ENCODE measurements at regions not wholly inside any gene's neighbourhood (a gene's known extent, or its start where the extent isn't known, plus 50 kb on each side); places are given as distances from the start of the nearest gene placed in this dataset.

DNA sequence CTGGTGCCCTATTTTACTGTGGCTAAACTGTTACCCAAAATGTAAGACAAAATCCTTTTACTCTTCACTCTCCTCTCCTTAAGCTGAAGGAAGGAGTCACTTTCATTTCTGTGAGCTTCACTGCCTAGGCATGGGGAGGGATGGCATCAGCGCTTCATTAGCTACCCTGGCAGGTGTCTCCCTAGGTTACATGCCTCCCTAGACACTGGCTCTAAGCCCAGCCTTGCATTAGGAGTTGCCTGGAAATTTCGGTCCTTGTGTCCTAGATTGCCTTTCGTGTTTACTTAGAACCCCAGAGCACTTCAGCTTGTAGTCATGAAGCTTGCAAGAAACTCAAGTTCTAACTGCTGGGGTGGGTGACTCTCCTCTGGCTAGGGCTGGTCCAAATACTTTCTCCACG lies 520.5 kb upstream of the STXBP6 start:
- H3K27me3 ChIP-seq (ENCODE audit: control insufficient read depth, insufficient read depth, low read length) = no peaks in the 10 kb centered on the region
- ChIA-PET POLR2A (no interaction called here), CTCF (no interaction called here)
- H3K4me3 ChIP-seq (ENCODE audit: low read depth, low read length) = no peak overlapping the region
- DNase-seq (ENCODE audit: low read depth) = no peak
- TF ChIP-seq, protein P1, sequence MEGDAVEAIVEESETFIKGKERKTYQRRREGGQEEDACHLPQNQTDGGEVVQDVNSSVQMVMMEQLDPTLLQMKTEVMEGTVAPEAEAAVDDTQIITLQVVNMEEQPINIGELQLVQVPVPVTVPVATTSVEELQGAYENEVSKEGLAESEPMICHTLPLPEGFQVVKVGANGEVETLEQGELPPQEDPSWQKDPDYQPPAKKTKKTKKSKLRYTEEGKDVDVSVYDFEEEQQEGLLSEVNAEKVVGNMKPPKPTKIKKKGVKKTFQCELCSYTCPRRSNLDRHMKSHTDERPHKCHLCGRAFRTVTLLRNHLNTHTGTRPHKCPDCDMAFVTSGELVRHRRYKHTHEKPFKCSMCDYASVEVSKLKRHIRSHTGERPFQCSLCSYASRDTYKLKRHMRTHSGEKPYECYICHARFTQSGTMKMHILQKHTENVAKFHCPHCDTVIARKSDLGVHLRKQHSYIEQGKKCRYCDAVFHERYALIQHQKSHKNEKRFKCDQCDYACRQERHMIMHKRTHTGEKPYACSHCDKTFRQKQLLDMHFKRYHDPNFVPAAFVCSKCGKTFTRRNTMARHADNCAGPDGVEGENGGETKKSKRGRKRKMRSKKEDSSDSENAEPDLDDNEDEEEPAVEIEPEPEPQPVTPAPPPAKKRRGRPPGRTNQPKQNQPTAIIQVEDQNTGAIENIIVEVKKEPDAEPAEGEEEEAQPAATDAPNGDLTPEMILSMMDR (IDR thresholded peaks at IDR 0.05; ENCODE audit: insufficient read depth, low read depth, low read length) = no peak
- H3K36me3 ChIP-seq (ENCODE audit: control insufficient read depth, insufficient read depth, low read length) = no peaks in the 10 kb centered on the region

DNA sequence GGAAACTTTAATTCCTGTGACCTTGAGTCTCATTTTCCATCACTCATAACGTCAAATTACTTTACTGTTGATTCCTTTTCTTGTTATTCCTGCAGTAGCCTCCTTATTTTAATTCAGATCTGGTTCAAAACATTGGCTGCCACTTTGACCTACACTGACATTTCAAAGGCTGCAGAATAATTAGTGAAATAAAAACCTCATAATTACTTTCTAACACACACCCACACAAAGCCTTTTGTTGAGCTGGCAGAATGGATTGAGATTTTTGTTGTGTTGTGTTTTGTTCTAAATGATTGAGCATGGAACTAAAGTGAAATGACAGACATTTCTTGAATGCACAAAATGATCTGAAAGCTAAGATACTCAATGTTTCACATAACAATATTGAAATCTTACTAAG lies 507.5 kb upstream of the STXBP6 start:
- Histone ChIP-seq H3K27me3 (ENCODE audit: control insufficient read depth, insufficient read depth, low read length) (no peaks in the 10 kb centered on the region), H3K36me3 (ENCODE audit: control insufficient read depth, insufficient read depth, low read length) (no peaks in the 10 kb centered on the region), H3K4me3 (ENCODE audit: low read depth, low read length) (no peak overlapping the region)
- DNase-seq (ENCODE audit: low read depth) = no peak
- CTCF ChIA-PET = no interaction called here
- POLR2A ChIA-PET = no interaction called here
- TF ChIP-seq, protein P1 (IDR thresholded peaks at IDR 0.05; ENCODE audit: insufficient read depth, low read depth, low read length) = no peak

DNA sequence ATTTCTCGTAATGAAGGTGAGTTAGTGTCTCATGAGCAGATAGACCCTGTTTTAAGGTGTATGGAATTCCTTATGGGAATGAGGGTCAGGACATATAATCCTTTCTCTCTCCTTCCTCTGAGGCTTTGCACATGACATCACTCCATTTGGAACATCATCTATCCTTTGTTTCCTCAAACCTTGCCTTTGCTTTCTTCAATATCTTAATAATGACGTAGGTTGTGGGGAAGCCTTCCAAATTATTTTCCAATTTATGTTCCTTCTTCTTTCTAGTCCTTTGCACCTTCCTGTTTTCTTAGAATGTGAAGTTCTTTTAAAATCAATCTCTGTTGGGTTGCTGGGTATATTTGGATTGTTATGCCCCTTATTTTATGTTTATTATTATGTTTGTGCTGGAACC lies 502.9 kb upstream of the STXBP6 start:
- no peak for DNase-seq (ENCODE audit: low read depth)
- Histone ChIP-seq H3K4me3 (ENCODE audit: low read depth, low read length) (no peak overlapping the region), H3K36me3 (ENCODE audit: control insufficient read depth, insufficient read depth, low read length) (no peaks in the 10 kb centered on the region), H3K27me3 (ENCODE audit: control insufficient read depth, insufficient read depth, low read length) (no peaks in the 10 kb centered on the region)
- TF ChIP-seq, protein P1 (IDR thresholded peaks at IDR 0.05; ENCODE audit: insufficient read depth, low read depth, low read length) = no peak
- ChIA-PET CTCF (no interaction called here), POLR2A (no interaction called here)

DNA sequence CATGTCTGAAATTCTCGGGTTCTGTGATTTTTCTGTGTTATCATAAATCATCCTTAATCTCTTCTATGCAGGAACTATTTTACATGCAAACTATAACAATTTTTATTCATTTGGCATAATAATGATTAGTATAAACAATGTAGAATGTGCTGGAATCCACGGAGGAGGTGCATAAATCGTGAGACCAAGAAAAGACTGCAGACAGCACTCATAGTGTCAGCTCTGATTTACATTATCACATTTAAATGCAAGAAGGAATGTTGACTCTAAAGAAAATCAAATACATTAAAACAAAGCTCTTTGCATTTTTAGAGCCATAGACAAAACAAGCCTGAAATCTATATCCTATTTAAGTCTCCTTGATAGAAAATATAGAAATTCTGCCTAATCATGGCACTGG lies 501.7 kb upstream of the STXBP6 start:
- Histone ChIP-seq H3K36me3 (ENCODE audit: control insufficient read depth, insufficient read depth, low read length) (no peaks in the 10 kb centered on the region), H3K27me3 (ENCODE audit: control insufficient read depth, insufficient read depth, low read length) (no peaks in the 10 kb centered on the region), H3K4me3 (ENCODE audit: low read depth, low read length) (no peak overlapping the region)
- no peak for DNase-seq (ENCODE audit: low read depth)
- TF ChIP-seq, protein P1 (IDR thresholded peaks at IDR 0.05; ENCODE audit: insufficient read depth, low read depth, low read length) = no peak
- POLR2A ChIA-PET = no interaction called here
- CTCF ChIA-PET = no interaction called here

DNA sequence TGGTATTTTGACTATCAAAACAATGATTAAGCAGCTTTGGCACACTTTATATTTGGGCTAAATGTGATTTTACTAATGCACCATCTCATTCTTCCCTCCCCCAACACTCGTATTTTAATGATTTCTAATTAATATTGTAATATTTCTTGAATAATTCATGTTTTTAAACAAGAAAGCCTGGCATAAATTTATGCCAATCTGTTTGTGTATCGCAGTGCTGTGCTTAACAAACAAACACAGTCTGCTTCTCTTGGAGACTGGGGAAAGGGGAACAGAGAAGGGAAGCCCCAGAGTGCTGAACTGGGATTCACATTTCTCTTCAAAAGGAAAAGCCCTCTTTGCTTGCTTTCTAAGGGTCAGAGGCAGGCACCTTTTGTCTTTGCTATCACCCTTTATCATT lies 496.9 kb upstream of the STXBP6 start:
- TF ChIP-seq, protein P1 (IDR thresholded peaks at IDR 0.05; ENCODE audit: insufficient read depth, low read depth, low read length) = no peak
- DNase-seq (ENCODE audit: low read depth) = no peak
- no peaks in the 10 kb centered on the region for H3K36me3 ChIP-seq (ENCODE audit: control insufficient read depth, insufficient read depth, low read length)
- no peak overlapping the region for H3K4me3 ChIP-seq (ENCODE audit: low read depth, low read length)
- ChIA-PET POLR2A (no interaction called here), CTCF (no interaction called here)
- H3K27me3 ChIP-seq (ENCODE audit: control insufficient read depth, insufficient read depth, low read length) = no peaks in the 10 kb centered on the region
